Pancreas (tissue), 10 donors: ENCODE measurements at regions not wholly inside any gene's neighbourhood (a gene's known extent, or its start where the extent isn't known, plus 50 kb on each side); places are given as distances from the start of the nearest gene placed in this dataset.

ENCODE experiments used
- ATAC-seq, 4 donors: fragments of 200-7000 bp; cut with Tn5 transposase; one replicate each; pipeline versions ENCODE4 v1.8.0 to v1.9.1; 2020; ENCODE audit warnings: mild to moderate bottlenecking in 4 of 4, moderate library complexity in 4 of 4
- DNase-seq, 6 donors: peaks; one replicate each; pipeline ENCODE4 v3.0.0-alpha.2; 2020
- FAIRE-seq: peaks from 2 replicates; lab custom pipeline; 2012; peaks lifted over from hg19 to GRCh38; lab: Jason Lieb, UNC
- H3K27ac ChIP-seq, 4 donors: fragments of 200-600 bp; sonication (generic); 1 replicate in 3 of 4; 2 replicates in 1 of 4; pipeline versions ENCODE4 v1.5.0 to v1.8.0; 2020
- H3K27me3 ChIP-seq, 4 donors: fragments of 200-600 bp; one replicate each; pipeline ENCODE4 v1.8.0; 2021
- H3K36me3 ChIP-seq, 3 donors: fragments of 200-600 bp; sonication (generic) in 1 of 3; one replicate each; pipeline versions ENCODE4 v1.5.0 to v1.8.0; 2020 to 2021
- H3K4me1 ChIP-seq, 3 donors: fragments of 200-600 bp; one replicate each; pipeline ENCODE4 v1.8.0; 2021
- H3K4me3 ChIP-seq, 4 donors: fragments of 200-600 bp; sonication (generic) in 2 of 4; one replicate each; pipeline versions ENCODE4 v1.5.0 to v1.8.0; 2020 to 2021
- H3K9me3 ChIP-seq, 4 donors: fragments of 200-600 bp; one replicate each; pipeline ENCODE4 v1.8.0; 2021
- WGBS, 2 donors: extraction: QIAGEN DNeasy Blood & Tissue Kit; methylation state at CpG; one replicate each; pipeline ENCODE4 v1.1.7; 2013; 5-methylcytosine and 5-hydroxymethylcytosine counted together
- intact Hi-C, 3 donors: fragments of 100-400 bp; cut with DNase I; formaldehyde crosslinking; loops; one replicate each; pipeline versions ENCODE4 v1.11.1 to v1.14.2; 2022
- TF ChIP-seq, protein P1 (sequence below), 4 donors: fragments of 200-600 bp; sonication (generic) in 3 of 4; IDR thresholded peaks; one replicate each; pipeline versions ENCODE4 v1.5.0 to v1.8.0; 2021; ENCODE audit warnings: antibody characterized with exemption in 4 of 4
- donor health status: healthy with polysubstance abuse.
- donor health status: DM: no; HTN: no; CAD: no; lungs with moderate emphysema.
- donor health status: DM: no; HTN: no; CAD: no.
- donor health status: control.
- donor health status: control.
- donor health status: Bipolar disorder and iron deficiency.
- donor health status: DM: yes; HTN: yes; CAD: no.
- donor health status: DM: no; HTN: no; CAD: no.
- donor health status: DM: no; HTN: no; CAD: no.
- donor health status: DM: yes; HTN: yes; CAD: no.

- Histone ChIP-seq H3K27ac (no peak overlapping the region), H3K36me3 (no peaks in the 10 kb centered on the region), H3K4me1 (no peaks in the 10 kb centered on the region), H3K27me3 (no peaks in the 10 kb centered on the region), H3K4me3 (no peak overlapping the region), H3K9me3 (no peaks in the 10 kb centered on the region)
- TF ChIP-seq, protein P1, sequence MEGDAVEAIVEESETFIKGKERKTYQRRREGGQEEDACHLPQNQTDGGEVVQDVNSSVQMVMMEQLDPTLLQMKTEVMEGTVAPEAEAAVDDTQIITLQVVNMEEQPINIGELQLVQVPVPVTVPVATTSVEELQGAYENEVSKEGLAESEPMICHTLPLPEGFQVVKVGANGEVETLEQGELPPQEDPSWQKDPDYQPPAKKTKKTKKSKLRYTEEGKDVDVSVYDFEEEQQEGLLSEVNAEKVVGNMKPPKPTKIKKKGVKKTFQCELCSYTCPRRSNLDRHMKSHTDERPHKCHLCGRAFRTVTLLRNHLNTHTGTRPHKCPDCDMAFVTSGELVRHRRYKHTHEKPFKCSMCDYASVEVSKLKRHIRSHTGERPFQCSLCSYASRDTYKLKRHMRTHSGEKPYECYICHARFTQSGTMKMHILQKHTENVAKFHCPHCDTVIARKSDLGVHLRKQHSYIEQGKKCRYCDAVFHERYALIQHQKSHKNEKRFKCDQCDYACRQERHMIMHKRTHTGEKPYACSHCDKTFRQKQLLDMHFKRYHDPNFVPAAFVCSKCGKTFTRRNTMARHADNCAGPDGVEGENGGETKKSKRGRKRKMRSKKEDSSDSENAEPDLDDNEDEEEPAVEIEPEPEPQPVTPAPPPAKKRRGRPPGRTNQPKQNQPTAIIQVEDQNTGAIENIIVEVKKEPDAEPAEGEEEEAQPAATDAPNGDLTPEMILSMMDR (IDR thresholded peaks at IDR 0.05): no peak
- FAIRE-seq (no peak), ATAC-seq (no peak), DNase-seq (no peak)
- WGBS, 2 donors: 76 to 81% methylated on average over 3 of the region's 3 CpGs
- intact Hi-C loops: no loop called here
Measured at GRCh38 chr11:107268977-107269376, 188.6 kb downstream of the CWF19L2 start.

DNA sequence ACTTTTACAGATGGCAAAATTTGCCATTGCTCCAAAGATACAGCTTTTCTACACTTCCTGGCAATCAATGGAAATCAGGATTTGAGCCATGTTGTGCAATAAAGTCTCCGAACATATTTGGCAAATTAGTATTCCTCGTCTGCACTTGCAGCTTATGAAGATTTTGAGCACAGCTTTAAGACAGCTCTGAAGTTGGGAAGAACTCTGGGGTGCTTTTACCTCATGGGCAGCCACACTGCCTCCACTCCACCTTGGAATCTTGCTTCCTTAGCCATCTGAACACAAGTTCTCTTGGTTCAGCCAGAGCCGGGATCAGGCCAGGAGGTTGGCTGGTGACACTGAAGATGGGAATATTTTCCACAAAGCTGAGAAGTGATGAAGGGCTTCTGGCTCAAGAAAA, 191.2 kb downstream of the CWF19L2 start:
- Histone ChIP-seq H3K4me3 (no peak overlapping the region), H3K27me3 (no peaks in the 10 kb centered on the region), H3K9me3 (no peaks in the 10 kb centered on the region), H3K27ac (no peak overlapping the region), H3K36me3 (no peaks in the 10 kb centered on the region), H3K4me1 (no peaks in the 10 kb centered on the region)
- DNase-seq: no peak
- TF ChIP-seq, protein P1 (IDR thresholded peaks at IDR 0.05): no peak
- WGBS, 2 donors: 81 to 89% methylated on average over 3 of the region's 3 CpGs
- intact Hi-C loops: no loop called here
- FAIRE-seq: no peak
- no peak for ATAC-seq

DNA sequence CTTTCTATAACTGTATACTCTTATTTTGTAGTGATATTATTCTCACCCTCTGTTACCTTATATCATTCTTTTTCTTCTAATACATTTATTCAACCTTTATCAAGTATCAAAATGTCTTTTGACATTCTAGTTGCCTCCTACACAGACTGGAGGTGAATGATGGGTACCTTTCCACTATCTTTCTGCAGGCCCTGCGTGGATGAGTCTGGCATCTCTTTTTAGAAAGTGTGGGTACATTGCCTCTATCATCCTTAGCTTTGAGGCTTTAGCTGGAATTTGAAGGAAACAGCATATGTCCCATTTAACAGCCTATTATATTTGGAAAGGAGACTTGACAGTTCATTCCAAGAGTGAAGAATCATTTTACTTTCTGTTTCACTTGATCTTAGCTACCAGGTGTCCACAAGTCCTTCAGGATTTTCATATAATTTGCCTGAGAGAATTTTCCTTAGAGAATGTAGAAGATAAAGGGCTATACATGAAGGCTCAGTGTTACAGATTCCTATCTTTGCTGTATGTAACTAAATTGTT, 192.0 kb downstream of the CWF19L2 start:
- Histone ChIP-seq H3K9me3 (no peaks in the 10 kb centered on the region), H3K36me3 (no peaks in the 10 kb centered on the region), H3K4me3 (no peak overlapping the region), H3K27ac (no peak overlapping the region), H3K27me3 (no peaks in the 10 kb centered on the region), H3K4me1 (no peaks in the 10 kb centered on the region)
- no peak for FAIRE-seq
- no peak for ATAC-seq
- WGBS, 2 donors: 88 to 92% methylated on average over 1 of the region's 1 CpG
- TF ChIP-seq, protein P1 (IDR thresholded peaks at IDR 0.05): no peak
- DNase-seq: no peak
- intact Hi-C loops: no loop called here

- Histone ChIP-seq H3K4me1 (no peaks in the 10 kb centered on the region), H3K9me3 (no peaks in the 10 kb centered on the region), H3K36me3 (no peaks in the 10 kb centered on the region), H3K27me3 (no peaks in the 10 kb centered on the region), H3K4me3 (no peak overlapping the region), H3K27ac (no peak overlapping the region)
- WGBS, 2 donors: 60 to 71% methylated on average over 2 of the region's 2 CpGs
- intact Hi-C loops: no loop called here
- FAIRE-seq (no peak), ATAC-seq (no peak), DNase-seq (no peak)
- TF ChIP-seq, protein P1 (IDR thresholded peaks at IDR 0.05): no peak
Measured at GRCh38 chr11:107263844-107264563, 193.6 kb downstream of the CWF19L2 start.

DNA sequence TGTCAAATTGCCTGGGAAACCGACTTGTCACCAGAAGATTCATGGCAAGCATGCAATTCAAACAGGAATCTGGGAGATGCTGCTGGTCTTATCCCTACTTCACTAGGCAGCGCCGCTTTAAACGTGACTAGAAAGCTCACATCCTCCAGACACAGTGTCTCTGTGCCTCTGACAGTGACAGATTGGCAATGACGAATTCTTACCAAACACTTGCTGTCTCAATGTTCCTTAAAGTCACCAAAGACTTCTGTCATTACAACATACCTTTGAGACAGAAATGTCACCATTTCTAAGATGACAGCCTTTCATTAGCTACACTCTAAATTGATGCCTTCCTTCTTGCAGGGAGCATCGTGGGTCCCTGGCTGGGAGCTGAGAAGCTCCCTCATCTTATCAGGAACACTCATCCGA, 197.8 kb downstream of the CWF19L2 start:
- 46 to 56% methylated on average over 7 of the region's 7 CpGs for WGBS, 2 donors
- H3K4me1 ChIP-seq: no peaks in the 10 kb centered on the region
- DNase-seq: no peak
- FAIRE-seq: no peak
- H3K36me3 ChIP-seq: no peaks in the 10 kb centered on the region
- no peaks in the 10 kb centered on the region for H3K9me3 ChIP-seq
- no peak for ATAC-seq
- H3K4me3 ChIP-seq: no peak overlapping the region
- H3K27me3 ChIP-seq: no peaks in the 10 kb centered on the region
- intact Hi-C loops: no loop called here
- no peak overlapping the region for H3K27ac ChIP-seq
- TF ChIP-seq, protein P1 (IDR thresholded peaks at IDR 0.05): no peak
